ENCODE measurements at regions not wholly inside any gene's neighbourhood (a gene's known extent, or its start where the extent isn't known, plus 50 kb on each side); places are given as distances from the start of the nearest gene placed in this dataset.

GRCh38 chr20:41889844-41890224 lies 271.7 kb upstream of the CHD6 start:
- Histone ChIP-seq H3K27ac (ENCODE audit: low read depth, low read length) (no peak overlapping the region), H3K4me3 (ENCODE audit: low read length) (no peak overlapping the region), H3K4me1 (ENCODE audit: insufficient read depth, low read length) (no peaks in the 10 kb centered on the region), H3K9me3 (ENCODE audit: low read length) (no peaks in the 10 kb centered on the region), H3K36me3 (ENCODE audit: insufficient read depth, low read length) (no peaks in the 10 kb centered on the region), H3K27me3 (ENCODE audit: insufficient read depth, low read length, poor library complexity, severe bottlenecking) (no peaks in the 10 kb centered on the region)
- H3K27me3 Mint-ChIP-seq: peaks cover 0 to 1% of the 10 kb centered on the region in 2 donors
- no peak overlapping the region for H3K27ac Mint-ChIP-seq
- peaks cover 0 to 4% (median 0%) of the 10 kb centered on the region in 5 donors for H3K9me3 Mint-ChIP-seq
- no peaks in the 10 kb centered on the region for H3K4me1 Mint-ChIP-seq
- ChIA-PET POLR2A (no interaction called here), CTCF (no interaction called here)
- no peak overlapping the region for H3K4me3 Mint-ChIP-seq
- no peak for DNase-seq
- no peaks in the 10 kb centered on the region for H3K36me3 Mint-ChIP-seq

- H3K36me3 Mint-ChIP-seq: no peaks in the 10 kb centered on the region
- peaks cover 0 to 1% of the 10 kb centered on the region in 2 donors for H3K27me3 Mint-ChIP-seq
- CTCF ChIA-PET: no interaction called here
- POLR2A ChIA-PET: no interaction called here
- H3K4me3 ChIP-seq (ENCODE audit: low read length): no peak overlapping the region
- no peaks in the 10 kb centered on the region for H3K4me1 Mint-ChIP-seq
- H3K36me3 ChIP-seq (ENCODE audit: insufficient read depth, low read length): no peaks in the 10 kb centered on the region
- no peaks in the 10 kb centered on the region for H3K4me1 ChIP-seq (ENCODE audit: insufficient read depth, low read length)
- no peaks in the 10 kb centered on the region for H3K27me3 ChIP-seq (ENCODE audit: insufficient read depth, low read length, poor library complexity, severe bottlenecking)
- no peaks in the 10 kb centered on the region for H3K9me3 ChIP-seq (ENCODE audit: low read length)
- H3K4me3 Mint-ChIP-seq: no peak overlapping the region
- no peak overlapping the region for H3K27ac ChIP-seq (ENCODE audit: low read depth, low read length)
- no peak for DNase-seq
- peaks cover 0 to 4% (median 0%) of the 10 kb centered on the region in 5 donors for H3K9me3 Mint-ChIP-seq
- no peak overlapping the region for H3K27ac Mint-ChIP-seq
Observed at GRCh38 chr20:41889126-41889843, 271.1 kb upstream of the CHD6 start.

DNA sequence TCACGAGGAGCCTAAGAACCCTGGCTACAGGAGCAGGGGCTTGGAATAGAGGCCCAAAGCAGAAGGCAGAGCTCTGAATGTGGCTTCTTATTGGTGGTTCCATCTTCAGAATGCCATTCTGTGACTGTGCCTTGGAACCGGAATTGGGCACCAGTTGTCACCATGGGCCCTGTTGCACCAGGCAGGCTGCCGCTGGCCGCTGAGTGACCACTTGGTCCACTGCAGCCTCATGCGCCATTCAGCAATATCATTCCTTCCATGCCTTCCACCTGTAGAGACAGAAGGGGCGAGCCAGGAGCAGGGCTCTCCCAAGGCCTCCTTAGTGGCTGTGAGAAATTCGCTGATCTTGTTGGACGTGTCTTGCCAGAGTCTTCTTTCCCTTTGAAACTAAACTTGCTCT lies 270.3 kb upstream of the CHD6 start:
- Mint-ChIP-seq H3K36me3 (no peaks in the 10 kb centered on the region), H3K27me3 (peaks cover 0 to 1% of the 10 kb centered on the region in 2 donors), H3K4me1 (no peaks in the 10 kb centered on the region), H3K9me3 (no peaks in the 10 kb centered on the region), H3K27ac (no peak overlapping the region), H3K4me3 (no peak overlapping the region)
- ChIA-PET POLR2A (no interaction called here), CTCF (no interaction called here)
- no peak overlapping the region for H3K4me3 ChIP-seq (ENCODE audit: low read length)
- H3K36me3 ChIP-seq (ENCODE audit: insufficient read depth, low read length): no peaks in the 10 kb centered on the region
- no peaks in the 10 kb centered on the region for H3K27me3 ChIP-seq (ENCODE audit: insufficient read depth, low read length, poor library complexity, severe bottlenecking)
- H3K4me1 ChIP-seq (ENCODE audit: insufficient read depth, low read length): no peaks in the 10 kb centered on the region
- H3K9me3 ChIP-seq (ENCODE audit: low read length): no peaks in the 10 kb centered on the region
- DNase-seq: no peak
- no peak overlapping the region for H3K27ac ChIP-seq (ENCODE audit: low read depth, low read length)

DNA sequence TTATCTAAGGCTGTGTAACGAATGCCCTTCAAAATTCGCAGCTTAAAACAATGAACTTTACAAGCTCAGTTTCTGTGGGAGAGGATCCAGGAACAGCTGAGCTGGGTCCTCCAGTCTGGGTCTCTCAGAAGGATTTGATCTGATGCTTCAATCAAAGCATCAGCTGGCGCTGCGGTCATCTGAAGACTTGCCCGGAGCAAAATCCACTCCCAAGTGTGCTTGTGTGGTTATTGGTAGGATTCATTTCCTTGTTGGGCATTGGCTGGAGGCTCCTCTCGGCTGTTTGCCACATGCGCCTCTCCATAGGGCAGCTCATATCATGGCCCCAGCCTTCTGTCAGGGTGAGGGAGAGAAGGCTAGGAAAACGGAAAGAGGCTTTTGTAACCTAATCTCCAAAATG lies 269.3 kb upstream of the CHD6 start:
- Histone ChIP-seq H3K27ac (ENCODE audit: low read depth, low read length) (no peak overlapping the region), H3K36me3 (ENCODE audit: insufficient read depth, low read length) (no peaks in the 10 kb centered on the region), H3K27me3 (ENCODE audit: insufficient read depth, low read length, poor library complexity, severe bottlenecking) (no peaks in the 10 kb centered on the region), H3K9me3 (ENCODE audit: low read length) (no peaks in the 10 kb centered on the region), H3K4me1 (ENCODE audit: insufficient read depth, low read length) (no peaks in the 10 kb centered on the region), H3K4me3 (ENCODE audit: low read length) (no peak overlapping the region)
- Mint-ChIP-seq H3K27ac (peak overlapping the region in 1 of 8 donors; percentile 58), H3K4me3 (no peak overlapping the region), H3K9me3 (no peaks in the 10 kb centered on the region), H3K27me3 (no peaks in the 10 kb centered on the region), H3K4me1 (no peaks in the 10 kb centered on the region), H3K36me3 (no peaks in the 10 kb centered on the region)
- ChIA-PET CTCF (no interaction called here), POLR2A (no interaction called here)
- no peak for DNase-seq

DNA sequence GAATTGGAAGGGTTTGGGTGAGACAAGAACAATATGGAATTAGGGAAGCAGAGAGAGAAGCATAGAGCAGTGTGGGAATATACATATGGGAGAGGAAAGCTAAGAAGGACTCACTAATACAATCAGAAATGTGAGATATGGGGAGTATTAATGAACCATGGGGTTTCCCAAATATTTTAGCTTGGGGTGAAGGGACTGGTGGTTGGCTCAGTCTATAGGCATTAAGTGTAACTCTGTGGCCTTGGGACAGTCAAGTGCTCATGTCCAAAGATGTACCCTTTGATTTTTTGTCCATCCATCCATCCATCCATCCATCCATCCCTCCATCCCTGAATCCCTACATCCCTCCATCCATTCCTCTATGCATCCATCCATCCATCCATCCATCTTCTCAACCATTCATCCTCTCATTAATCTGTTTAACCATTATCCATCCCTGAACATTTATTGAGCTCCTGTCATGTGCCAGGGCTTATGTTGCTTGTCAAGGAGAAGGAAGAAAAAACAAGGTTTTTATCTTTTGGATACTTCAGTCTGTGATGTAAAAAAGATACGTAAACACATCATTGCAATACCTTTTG lies 263.4 kb upstream of the CHD6 start:
- Histone ChIP-seq H3K9me3 (ENCODE audit: low read length) (no peaks in the 10 kb centered on the region), H3K36me3 (ENCODE audit: insufficient read depth, low read length) (no peaks in the 10 kb centered on the region), H3K27ac (ENCODE audit: low read depth, low read length) (no peak overlapping the region), H3K4me1 (ENCODE audit: insufficient read depth, low read length) (no peaks in the 10 kb centered on the region), H3K4me3 (ENCODE audit: low read length) (no peak overlapping the region), H3K27me3 (ENCODE audit: insufficient read depth, low read length, poor library complexity, severe bottlenecking) (no peaks in the 10 kb centered on the region)
- Mint-ChIP-seq H3K27ac (no peak overlapping the region), H3K4me3 (no peak overlapping the region), H3K9me3 (peaks cover 0 to 2% (median 0%) of the 10 kb centered on the region in 5 donors), H3K36me3 (no peaks in the 10 kb centered on the region), H3K4me1 (no peaks in the 10 kb centered on the region), H3K27me3 (peaks cover 0 to 2% of the 10 kb centered on the region in 2 donors)
- DNase-seq: no peak
- POLR2A ChIA-PET: no interaction called here
- CTCF ChIA-PET: no interaction called here

DNA sequence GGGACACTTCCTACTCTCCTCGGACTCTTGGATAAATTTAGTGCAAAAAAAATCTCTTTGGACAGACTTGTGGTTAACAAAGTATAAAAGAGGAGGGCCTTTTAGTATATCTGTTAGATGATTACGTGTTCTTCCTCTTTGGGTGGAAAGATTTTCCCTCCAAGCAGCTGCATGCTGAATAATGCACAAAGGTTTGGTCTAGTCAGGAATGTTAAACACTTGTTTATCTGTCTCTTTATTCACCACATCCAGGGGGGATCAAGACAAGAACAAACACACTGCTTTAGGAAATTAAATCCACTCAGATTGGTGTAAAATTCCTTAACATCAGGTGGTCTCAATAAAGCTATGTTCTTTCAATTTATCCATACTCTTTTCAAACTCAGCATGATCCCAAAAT lies 260.9 kb upstream of the CHD6 start:
- Histone ChIP-seq H3K27ac (ENCODE audit: low read depth, low read length) (no peak overlapping the region), H3K4me3 (ENCODE audit: low read length) (no peak overlapping the region), H3K27me3 (ENCODE audit: insufficient read depth, low read length, poor library complexity, severe bottlenecking) (no peaks in the 10 kb centered on the region), H3K9me3 (ENCODE audit: low read length) (no peaks in the 10 kb centered on the region), H3K4me1 (ENCODE audit: insufficient read depth, low read length) (no peaks in the 10 kb centered on the region), H3K36me3 (ENCODE audit: insufficient read depth, low read length) (no peaks in the 10 kb centered on the region)
- Mint-ChIP-seq H3K27ac (no peak overlapping the region), H3K36me3 (no peaks in the 10 kb centered on the region), H3K4me1 (no peaks in the 10 kb centered on the region), H3K4me3 (no peak overlapping the region), H3K27me3 (peaks cover 0 to 2% of the 10 kb centered on the region in 2 donors), H3K9me3 (peaks cover 0 to 2% (median 0%) of the 10 kb centered on the region in 5 donors)
- CTCF ChIA-PET: no interaction called here
- DNase-seq: no peak
- POLR2A ChIA-PET: no interaction called here

GRCh38 chr20:41877911-41878310 lies 259.7 kb upstream of the CHD6 start:
- H3K36me3 ChIP-seq (ENCODE audit: insufficient read depth, low read length): no peaks in the 10 kb centered on the region
- no peak overlapping the region for H3K27ac Mint-ChIP-seq
- peaks cover 0 to 2% (median 0%) of the 10 kb centered on the region in 5 donors for H3K9me3 Mint-ChIP-seq
- H3K4me1 ChIP-seq (ENCODE audit: insufficient read depth, low read length): no peaks in the 10 kb centered on the region
- POLR2A ChIA-PET: no interaction called here
- no peak overlapping the region for H3K4me3 Mint-ChIP-seq
- H3K9me3 ChIP-seq (ENCODE audit: low read length): no peaks in the 10 kb centered on the region
- CTCF ChIA-PET: no interaction called here
- no peaks in the 10 kb centered on the region for H3K36me3 Mint-ChIP-seq
- H3K27me3 Mint-ChIP-seq: peaks cover 0 to 2% of the 10 kb centered on the region in 2 donors
- no peak for DNase-seq
- no peak overlapping the region for H3K27ac ChIP-seq (ENCODE audit: low read depth, low read length)
- no peaks in the 10 kb centered on the region for H3K4me1 Mint-ChIP-seq
- no peaks in the 10 kb centered on the region for H3K27me3 ChIP-seq (ENCODE audit: insufficient read depth, low read length, poor library complexity, severe bottlenecking)
- H3K4me3 ChIP-seq (ENCODE audit: low read length): no peak overlapping the region

DNA sequence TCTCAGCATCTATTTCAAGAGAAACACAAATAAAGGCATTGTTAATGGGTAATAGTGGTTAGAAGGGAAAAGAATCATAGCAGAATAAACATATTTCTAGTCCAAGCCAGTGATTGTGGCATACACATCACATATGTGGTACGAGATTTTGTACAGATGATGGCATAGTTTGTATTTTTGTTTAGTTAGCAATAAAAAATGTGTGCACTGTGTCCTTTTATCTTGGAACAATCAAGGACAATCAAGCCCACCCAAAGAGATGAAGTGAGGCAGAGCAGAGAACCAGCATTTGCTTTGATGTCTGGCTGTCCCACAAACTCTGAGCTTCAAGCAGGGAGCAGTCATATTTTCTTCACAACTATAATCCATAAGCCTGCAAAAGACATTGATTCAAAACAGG lies 256.5 kb upstream of the CHD6 start:
- CTCF ChIA-PET: no interaction called here
- no peaks in the 10 kb centered on the region for H3K9me3 ChIP-seq (ENCODE audit: low read length)
- POLR2A ChIA-PET: no interaction called here

More for the DNA sequence above, 256.5 kb upstream of the CHD6 start:
- no peaks in the 10 kb centered on the region for H3K36me3 Mint-ChIP-seq
- no peaks in the 10 kb centered on the region for H3K4me1 Mint-ChIP-seq
- H3K27me3 Mint-ChIP-seq: peaks cover 0 to 3% of the 10 kb centered on the region in 2 donors
- peaks cover 0 to 13% (median 0%) of the 10 kb centered on the region in 5 donors for H3K9me3 Mint-ChIP-seq
- Histone ChIP-seq H3K4me1 (ENCODE audit: insufficient read depth, low read length) (no peaks in the 10 kb centered on the region), H3K36me3 (ENCODE audit: insufficient read depth, low read length) (no peaks in the 10 kb centered on the region), H3K4me3 (ENCODE audit: low read length) (no peak overlapping the region), H3K27ac (ENCODE audit: low read depth, low read length) (no peak overlapping the region), H3K27me3 (ENCODE audit: insufficient read depth, low read length, poor library complexity, severe bottlenecking) (no peaks in the 10 kb centered on the region)
- no peak for DNase-seq
- no peak overlapping the region for H3K27ac Mint-ChIP-seq
- no peak overlapping the region for H3K4me3 Mint-ChIP-seq

Data from CD8-positive, alpha-beta memory T cell (primary cell).